ENCODE measurements at regions not wholly inside any gene's neighbourhood (a gene's known extent, or its start where the extent isn't known, plus 50 kb on each side); places are given as distances from the start of the nearest gene placed in this dataset.
"Not testable (repeated sequence)": the region's sequence is repeated elsewhere in the genome, so short reads cannot be mapped to it uniquely, and the experiment has no call there.

GRCh38 chr22:22118987-22119386 is 125.6 kb upstream of the VPREB1 start:
- Mint-ChIP-seq H3K4me1 (ENCODE audit: low read depth) (no peaks in the 10 kb centered on the region), H3K27me3 (peaks cover 38% of the 10 kb centered on the region), H3K9me3 (no peaks in the 10 kb centered on the region), H3K4me3 (no peak overlapping the region), H3K27ac (no peak overlapping the region), H3K36me3 (ENCODE audit: low read depth) (no peaks in the 10 kb centered on the region)
- intact Hi-C loops (cut with DNase I, micrococcal nuclease): no loop called here
- no peak for TF ChIP-seq CTCF (IDR thresholded peaks at IDR 0.05)
- Histone ChIP-seq H3K27ac (ENCODE audit: low read depth in 1 of 2, low read length in 2 of 2) (no peak overlapping the region), H3K9me3 (ENCODE audit: control insufficient read depth in 1 of 2, insufficient read depth in 1 of 2, low read length in 2 of 2) (no peaks in the 10 kb centered on the region), H3K27me3 (ENCODE audit: control insufficient read depth in 1 of 2, insufficient read depth in 2 of 2, low read length in 2 of 2) (peaks cover 7 to 14% of the 10 kb centered on the region in 2 experiments), H3K4me3 (ENCODE audit: low read length) (no peak overlapping the region), H3K4me1 (ENCODE audit: insufficient read depth, low read length) (no peaks in the 10 kb centered on the region), H3K36me3 (ENCODE audit: insufficient read depth, low read length) (no peaks in the 10 kb centered on the region)
- ChIA-PET CTCF (interaction anchor here (0.6 kb wide), 1 partner anchor 27 kb away, joined by 3 read pairs; no protein-coding TSS in a partner anchor), POLR2A (no interaction called here)
- ATAC-seq (ENCODE audit: poor library complexity): no peak
- DNase-seq: no peak

GRCh38 chr22:22117864-22118544 is 126.6 kb upstream of the VPREB1 start:
- CTCF ChIA-PET, H3K9me3 Mint-ChIP-seq, DNase-seq: not testable (repeated sequence)

GRCh38 chr22:22116997-22117770 is 127.4 kb upstream of the VPREB1 start:
- peaks cover 25% of the 10 kb centered on the region for H3K27me3 Mint-ChIP-seq
- intact Hi-C loops (cut with DNase I, micrococcal nuclease); CTCF ChIA-PET; H3K27ac Mint-ChIP-seq; H3K9me3 Mint-ChIP-seq; H3K9me3 ChIP-seq (ENCODE audit: control insufficient read depth in 1 of 2, insufficient read depth in 1 of 2, low read length in 2 of 2); POLR2A ChIA-PET; H3K36me3 Mint-ChIP-seq (ENCODE audit: low read depth); H3K4me1 Mint-ChIP-seq (ENCODE audit: low read depth); DNase-seq; H3K4me3 ChIP-seq (ENCODE audit: low read length); H3K4me1 ChIP-seq (ENCODE audit: insufficient read depth, low read length); H3K4me3 Mint-ChIP-seq; H3K36me3 ChIP-seq (ENCODE audit: insufficient read depth, low read length); H3K27ac ChIP-seq (ENCODE audit: low read depth in 1 of 2, low read length in 2 of 2); ATAC-seq (ENCODE audit: poor library complexity): not testable (repeated sequence)
- peaks cover 3 to 14% of the 10 kb centered on the region in 2 experiments for H3K27me3 ChIP-seq (ENCODE audit: control insufficient read depth in 1 of 2, insufficient read depth in 2 of 2, low read length in 2 of 2)

More at GRCh38 chr22:22117864-22118544, 126.6 kb upstream of the VPREB1 start:
- H3K4me3 Mint-ChIP-seq: peak overlapping the region; percentile 35
- H3K4me3 ChIP-seq (ENCODE audit: low read length); H3K4me1 Mint-ChIP-seq (ENCODE audit: low read depth); H3K27ac ChIP-seq (ENCODE audit: low read depth in 1 of 2, low read length in 2 of 2); H3K36me3 ChIP-seq (ENCODE audit: insufficient read depth, low read length); H3K9me3 ChIP-seq (ENCODE audit: control insufficient read depth in 1 of 2, insufficient read depth in 1 of 2, low read length in 2 of 2); H3K4me1 ChIP-seq (ENCODE audit: insufficient read depth, low read length); H3K36me3 Mint-ChIP-seq (ENCODE audit: low read depth); H3K27ac Mint-ChIP-seq; intact Hi-C loops (cut with DNase I, micrococcal nuclease); ATAC-seq (ENCODE audit: poor library complexity); POLR2A ChIA-PET: not testable (repeated sequence)
- H3K27me3 ChIP-seq (ENCODE audit: control insufficient read depth in 1 of 2, insufficient read depth in 2 of 2, low read length in 2 of 2): peaks cover 7 to 14% of the 10 kb centered on the region in 2 experiments
- peaks cover 30% of the 10 kb centered on the region for H3K27me3 Mint-ChIP-seq

- no peak overlapping the region for H3K4me3 Mint-ChIP-seq
- CTCF ChIA-PET: no interaction called here
- POLR2A ChIA-PET: no interaction called here
- Histone ChIP-seq H3K9me3 (ENCODE audit: control insufficient read depth in 1 of 2, insufficient read depth in 1 of 2, low read length in 2 of 2) (no peaks in the 10 kb centered on the region), H3K4me3 (ENCODE audit: low read length) (no peak overlapping the region), H3K36me3 (ENCODE audit: insufficient read depth, low read length) (no peaks in the 10 kb centered on the region), H3K27ac (ENCODE audit: low read depth in 1 of 2, low read length in 2 of 2) (no peak overlapping the region), H3K4me1 (ENCODE audit: insufficient read depth, low read length) (peaks cover 9% of the 10 kb centered on the region), H3K27me3 (ENCODE audit: control insufficient read depth in 1 of 2, insufficient read depth in 2 of 2, low read length in 2 of 2) (peaks cover 0 to 5% of the 10 kb centered on the region in 2 experiments)
- ATAC-seq (ENCODE audit: poor library complexity) (no peak), DNase-seq (no peak)
- peaks cover 13% of the 10 kb centered on the region for H3K4me1 Mint-ChIP-seq (ENCODE audit: low read depth)
- no peaks in the 10 kb centered on the region for H3K36me3 Mint-ChIP-seq (ENCODE audit: low read depth)
- intact Hi-C loops (cut with DNase I, micrococcal nuclease): no loop called here
- peaks cover 10% of the 10 kb centered on the region for H3K27me3 Mint-ChIP-seq
- TF ChIP-seq CTCF (IDR thresholded peaks at IDR 0.05): no peak
- no peaks in the 10 kb centered on the region for H3K9me3 Mint-ChIP-seq
- H3K27ac Mint-ChIP-seq: no peak overlapping the region
These were observed 130.9 kb upstream of the VPREB1 start for GRCh38 chr22:22113701-22114100.

Measured in CD4-positive, alpha-beta T cell (primary cell).